ENCODE measurements at regions not wholly inside any gene's neighbourhood (a gene's known extent, or its start where the extent isn't known, plus 50 kb on each side); places are given as distances from the start of the nearest gene placed in this dataset.
"Not testable (repeated sequence)": the region's sequence is repeated elsewhere in the genome, so short reads cannot be mapped to it uniquely, and the experiment has no call there.

GRCh38 chr13:37293295-37293694, 187.8 kb upstream of the CSNK1A1L start:
- Histone ChIP-seq H3K4me1 (ENCODE audit: insufficient read depth, low read length) (peaks cover 9% of the 10 kb centered on the region), H3K27ac (ENCODE audit: low read depth, low read length) (no peak overlapping the region), H2AFZ (ENCODE audit: low read length) (no peak overlapping the region), H3K4me3 (ENCODE audit: insufficient read depth, low read length) (no peak overlapping the region), H3K9me3 (ENCODE audit: low read depth, low read length) (no peaks in the 10 kb centered on the region), H3K4me2 (ENCODE audit: insufficient read depth, low read length) (no peak overlapping the region), H3K79me2 (ENCODE audit: insufficient read depth, low read length) (no peaks in the 10 kb centered on the region), H4K20me1 (ENCODE audit: insufficient read depth, low read length) (no peaks in the 10 kb centered on the region), H3K27me3 (ENCODE audit: insufficient read depth, low read length) (no peaks in the 10 kb centered on the region), H3K36me3 (ENCODE audit: insufficient read depth, low read length) (no peaks in the 10 kb centered on the region)
- no peak for TF ChIP-seq CTCF (IDR thresholded peaks at IDR 0.05; ENCODE audit: extremely low read depth, low read depth, low read length)
- no peak for DNase-seq (ENCODE audit: insufficient read length, low spot score, missing footprints)

- H3K79me2 ChIP-seq (ENCODE audit: insufficient read depth, low read length): no peaks in the 10 kb centered on the region
- no peaks in the 10 kb centered on the region for H4K20me1 ChIP-seq (ENCODE audit: insufficient read depth, low read length)
- no peaks in the 10 kb centered on the region for H3K27me3 ChIP-seq (ENCODE audit: insufficient read depth, low read length)
- H3K4me1 ChIP-seq (ENCODE audit: insufficient read depth, low read length): peaks cover 9% of the 10 kb centered on the region
- no peak overlapping the region for H3K4me2 ChIP-seq (ENCODE audit: insufficient read depth, low read length)
- no peak for TF ChIP-seq CTCF (IDR thresholded peaks at IDR 0.05; ENCODE audit: extremely low read depth, low read depth, low read length)
- H3K27ac ChIP-seq (ENCODE audit: low read depth, low read length): no peak overlapping the region
- no peaks in the 10 kb centered on the region for H3K36me3 ChIP-seq (ENCODE audit: insufficient read depth, low read length)
- no peak overlapping the region for H2AFZ ChIP-seq (ENCODE audit: low read length)
- DNase-seq (ENCODE audit: insufficient read length, low spot score, missing footprints): no peak
- H3K4me3 ChIP-seq (ENCODE audit: insufficient read depth, low read length): no peak overlapping the region
- no peaks in the 10 kb centered on the region for H3K9me3 ChIP-seq (ENCODE audit: low read depth, low read length)
Observed at GRCh38 chr13:37290716-37291505, 185.4 kb upstream of the CSNK1A1L start.

- DNase-seq (ENCODE audit: insufficient read length, low spot score, missing footprints): no peak
- no peak overlapping the region for H3K4me3 ChIP-seq (ENCODE audit: insufficient read depth, low read length)
- H2AFZ ChIP-seq (ENCODE audit: low read length): no peak overlapping the region
- H3K36me3 ChIP-seq (ENCODE audit: insufficient read depth, low read length): no peaks in the 10 kb centered on the region
- H3K9me3 ChIP-seq (ENCODE audit: low read depth, low read length): no peaks in the 10 kb centered on the region
- H3K27me3 ChIP-seq (ENCODE audit: insufficient read depth, low read length): no peaks in the 10 kb centered on the region
- H3K4me1 ChIP-seq (ENCODE audit: insufficient read depth, low read length): no peaks in the 10 kb centered on the region
- H3K27ac ChIP-seq (ENCODE audit: low read depth, low read length): no peak overlapping the region
- TF ChIP-seq CTCF (IDR thresholded peaks at IDR 0.05; ENCODE audit: extremely low read depth, low read depth, low read length): no peak
- no peaks in the 10 kb centered on the region for H3K79me2 ChIP-seq (ENCODE audit: insufficient read depth, low read length)
- H3K4me2 ChIP-seq (ENCODE audit: insufficient read depth, low read length): no peak overlapping the region
- no peaks in the 10 kb centered on the region for H4K20me1 ChIP-seq (ENCODE audit: insufficient read depth, low read length)
Observed at GRCh38 chr13:37289212-37289935, 183.9 kb upstream of the CSNK1A1L start.

- Histone ChIP-seq H3K27ac (ENCODE audit: low read depth, low read length) (no peak overlapping the region), H3K27me3 (ENCODE audit: insufficient read depth, low read length) (no peaks in the 10 kb centered on the region), H3K4me1 (ENCODE audit: insufficient read depth, low read length) (no peaks in the 10 kb centered on the region), H3K36me3 (ENCODE audit: insufficient read depth, low read length) (no peaks in the 10 kb centered on the region), H3K4me3 (ENCODE audit: insufficient read depth, low read length) (no peak overlapping the region), H2AFZ (ENCODE audit: low read length) (peak overlapping the region; percentile 61), H4K20me1 (ENCODE audit: insufficient read depth, low read length) (no peaks in the 10 kb centered on the region), H3K79me2 (ENCODE audit: insufficient read depth, low read length) (no peaks in the 10 kb centered on the region), H3K4me2 (ENCODE audit: insufficient read depth, low read length) (no peak overlapping the region), H3K9me3 (ENCODE audit: low read depth, low read length) (no peaks in the 10 kb centered on the region)
- TF ChIP-seq CTCF (IDR thresholded peaks at IDR 0.05; ENCODE audit: extremely low read depth, low read depth, low read length): no peak
- no peak for DNase-seq (ENCODE audit: insufficient read length, low spot score, missing footprints)
Observed at GRCh38 chr13:37288057-37288720, 182.7 kb upstream of the CSNK1A1L start.

- not testable (repeated sequence) for H3K36me3 ChIP-seq (ENCODE audit: insufficient read depth, low read length); H3K9me3 ChIP-seq (ENCODE audit: low read depth, low read length); H3K79me2 ChIP-seq (ENCODE audit: insufficient read depth, low read length); H3K4me1 ChIP-seq (ENCODE audit: insufficient read depth, low read length); H2AFZ ChIP-seq (ENCODE audit: low read length); DNase-seq (ENCODE audit: insufficient read length, low spot score, missing footprints); H4K20me1 ChIP-seq (ENCODE audit: insufficient read depth, low read length); H3K27ac ChIP-seq (ENCODE audit: low read depth, low read length); H3K27me3 ChIP-seq (ENCODE audit: insufficient read depth, low read length); H3K4me2 ChIP-seq (ENCODE audit: insufficient read depth, low read length); H3K4me3 ChIP-seq (ENCODE audit: insufficient read depth, low read length)
Observed at GRCh38 chr13:37280231-37280630, 174.8 kb upstream of the CSNK1A1L start.

Data from osteoblast (primary cell).